ENCODE measurements at regions not wholly inside any gene's neighbourhood (a gene's known extent, or its start where the extent isn't known, plus 50 kb on each side); places are given as distances from the start of the nearest gene placed in this dataset.

DNA sequence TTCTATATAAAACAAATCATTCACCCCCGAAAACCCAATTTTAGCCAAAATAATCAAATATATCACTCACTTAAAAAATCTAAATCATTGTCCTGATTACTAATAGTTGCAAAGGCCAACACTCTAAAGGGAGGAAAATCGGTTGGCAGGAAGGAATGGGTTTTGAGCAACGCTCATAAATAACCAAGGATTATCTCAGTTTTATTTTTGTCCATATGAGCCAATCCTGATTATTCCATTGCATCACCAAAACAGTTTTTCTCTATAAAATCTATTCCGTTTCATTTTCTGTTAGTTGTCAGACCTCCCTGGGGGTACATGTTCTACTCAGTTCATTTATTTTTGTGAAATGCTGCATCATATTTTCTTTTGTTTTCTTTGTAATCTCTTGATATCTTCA, 174.1 kb downstream of the LRATD1 start:
- Histone ChIP-seq H3K79me2 (ENCODE audit: low read length) (no peaks in the 10 kb centered on the region), H4K20me1 (ENCODE audit: low read length) (no peaks in the 10 kb centered on the region), H3K9me3 (ENCODE audit: low read length) (no peaks in the 10 kb centered on the region), H3K9me2 (replicated peaks; ENCODE audit: low read length) (no peaks in the 10 kb centered on the region), H3K4me1 (ENCODE audit: insufficient read depth, low read length) (no peaks in the 10 kb centered on the region), H3K4me2 (ENCODE audit: low read length) (no peak overlapping the region), H3K27ac (ENCODE audit: low read length) (no peak overlapping the region), H3K36me3 (ENCODE audit: low read depth, low read length) (no peaks in the 10 kb centered on the region), H2AFZ (ENCODE audit: low read length) (no peak overlapping the region), H3F3A (ENCODE audit: low read length, unreplicated experiment) (no peaks in the 10 kb centered on the region), H3K4me3 (ENCODE audit: low read length) (no peak overlapping the region), H3K9ac (ENCODE audit: low read length) (no peak overlapping the region), H3K27me3 (ENCODE audit: low read length) (no peaks in the 10 kb centered on the region)
- ChIA-PET POLR2A (ENCODE audit: unreplicated experiment) (no interaction called here), CTCF (no interaction called here)
- intact Hi-C loops (cut with micrococcal nuclease): no loop called here
- no peak for TF ChIP-seq EZH2phosphoT487 (IDR thresholded peaks at IDR 0.05; ENCODE audit: borderline replicate concordance, low read length)
- no peak for ATAC-seq
- DNase-seq: no peak
- no TSS peak for BruUV-seq (replicated peaks)

GRCh38 chr2:14815201-14815600, 182.7 kb downstream of the LRATD1 start:
- H2AFZ ChIP-seq (ENCODE audit: low read length): no peak overlapping the region
- ATAC-seq (no peak), DNase-seq (no peak)
- H3K27me3 ChIP-seq (ENCODE audit: low read length): no peaks in the 10 kb centered on the region
- H3K27ac ChIP-seq (ENCODE audit: low read length): no peak overlapping the region
- no peaks in the 10 kb centered on the region for H3F3A ChIP-seq (ENCODE audit: low read length, unreplicated experiment)
- ChIA-PET POLR2A (ENCODE audit: unreplicated experiment) (no interaction called here), CTCF (no interaction called here)
- H3K9me3 ChIP-seq (ENCODE audit: low read length): no peaks in the 10 kb centered on the region
- TF ChIP-seq, protein P1, sequence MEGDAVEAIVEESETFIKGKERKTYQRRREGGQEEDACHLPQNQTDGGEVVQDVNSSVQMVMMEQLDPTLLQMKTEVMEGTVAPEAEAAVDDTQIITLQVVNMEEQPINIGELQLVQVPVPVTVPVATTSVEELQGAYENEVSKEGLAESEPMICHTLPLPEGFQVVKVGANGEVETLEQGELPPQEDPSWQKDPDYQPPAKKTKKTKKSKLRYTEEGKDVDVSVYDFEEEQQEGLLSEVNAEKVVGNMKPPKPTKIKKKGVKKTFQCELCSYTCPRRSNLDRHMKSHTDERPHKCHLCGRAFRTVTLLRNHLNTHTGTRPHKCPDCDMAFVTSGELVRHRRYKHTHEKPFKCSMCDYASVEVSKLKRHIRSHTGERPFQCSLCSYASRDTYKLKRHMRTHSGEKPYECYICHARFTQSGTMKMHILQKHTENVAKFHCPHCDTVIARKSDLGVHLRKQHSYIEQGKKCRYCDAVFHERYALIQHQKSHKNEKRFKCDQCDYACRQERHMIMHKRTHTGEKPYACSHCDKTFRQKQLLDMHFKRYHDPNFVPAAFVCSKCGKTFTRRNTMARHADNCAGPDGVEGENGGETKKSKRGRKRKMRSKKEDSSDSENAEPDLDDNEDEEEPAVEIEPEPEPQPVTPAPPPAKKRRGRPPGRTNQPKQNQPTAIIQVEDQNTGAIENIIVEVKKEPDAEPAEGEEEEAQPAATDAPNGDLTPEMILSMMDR (conservative IDR thresholded peaks at IDR 0.05; ENCODE audit: low read depth, low read length): no peak
- TF ChIP-seq EZH2phosphoT487 (IDR thresholded peaks at IDR 0.05; ENCODE audit: borderline replicate concordance, low read length) (no peak), EZH2 (IDR thresholded peaks at IDR 0.05; ENCODE audit: low read length, unreplicated experiment) (no peak)
- H3K9me2 ChIP-seq (replicated peaks; ENCODE audit: low read length): no peaks in the 10 kb centered on the region
- H3K79me2 ChIP-seq (ENCODE audit: low read length): no peaks in the 10 kb centered on the region
- H3K4me2 ChIP-seq (ENCODE audit: low read length): no peak overlapping the region
- H3K4me3 ChIP-seq (ENCODE audit: low read length): no peak overlapping the region
- intact Hi-C loops (cut with micrococcal nuclease): no loop called here
- no peaks in the 10 kb centered on the region for H3K36me3 ChIP-seq (ENCODE audit: low read depth, low read length)
- no peak overlapping the region for H3K9ac ChIP-seq (ENCODE audit: low read length)
- H3K4me1 ChIP-seq (ENCODE audit: insufficient read depth, low read length): no peaks in the 10 kb centered on the region
- no TSS peak for BruUV-seq (replicated peaks)
- H4K20me1 ChIP-seq (ENCODE audit: low read length): no peaks in the 10 kb centered on the region

DNA sequence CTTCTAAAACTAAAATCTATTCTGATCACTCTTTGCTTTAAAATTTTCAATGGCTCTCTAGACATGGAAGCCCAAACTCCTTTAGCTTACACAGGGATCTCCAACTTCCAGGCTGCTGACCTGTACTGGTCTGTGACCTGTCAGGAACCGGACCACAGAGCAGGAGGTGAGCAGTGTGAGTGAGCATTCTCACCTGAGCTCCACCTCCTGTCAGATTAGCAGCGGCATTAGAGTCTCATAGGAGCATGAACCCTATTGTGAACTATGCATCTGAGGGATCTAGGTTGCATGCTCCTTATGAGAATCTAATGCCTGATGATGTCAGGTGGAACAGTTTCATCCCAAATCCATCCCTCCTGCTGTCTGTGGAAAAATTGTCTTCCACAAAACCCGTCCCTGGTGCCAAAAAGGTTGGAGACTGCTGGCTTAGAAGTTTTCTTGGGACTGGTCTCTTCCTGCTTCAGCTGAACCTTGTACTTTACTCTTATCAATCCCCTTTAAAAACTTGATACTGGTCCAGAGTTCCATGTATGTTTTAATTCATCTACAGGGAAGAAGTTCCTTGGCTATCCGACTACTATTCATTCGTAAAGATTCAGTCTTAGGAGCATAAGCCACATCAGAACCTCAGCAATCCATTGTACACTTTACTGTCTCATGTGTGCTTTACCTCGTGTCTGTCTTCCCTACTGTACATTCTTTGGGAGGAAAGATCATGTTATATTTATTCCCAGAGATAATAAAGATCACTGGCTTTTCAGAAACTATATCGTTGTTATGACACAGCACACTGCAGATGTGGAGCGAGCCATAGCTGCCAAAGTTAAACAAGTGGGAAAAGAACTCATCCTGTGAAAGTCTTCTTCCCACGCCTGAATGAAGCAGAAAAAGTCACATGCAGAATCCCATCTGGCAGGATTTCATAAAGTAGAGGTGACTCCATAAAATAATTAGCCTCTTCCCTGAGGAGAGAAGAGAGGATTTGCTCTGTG, 183.8 kb downstream of the LRATD1 start:
- DNase-seq: no peak
- Histone ChIP-seq H3K4me3 (ENCODE audit: low read length) (no peak overlapping the region), H3K9ac (ENCODE audit: low read length) (no peak overlapping the region), H3K9me3 (ENCODE audit: low read length) (no peaks in the 10 kb centered on the region), H3K36me3 (ENCODE audit: low read depth, low read length) (no peaks in the 10 kb centered on the region), H3K4me2 (ENCODE audit: low read length) (no peak overlapping the region), H3K4me1 (ENCODE audit: insufficient read depth, low read length) (no peaks in the 10 kb centered on the region), H2AFZ (ENCODE audit: low read length) (no peak overlapping the region), H4K20me1 (ENCODE audit: low read length) (no peaks in the 10 kb centered on the region), H3K27ac (ENCODE audit: low read length) (no peak overlapping the region), H3K9me2 (replicated peaks; ENCODE audit: low read length) (no peaks in the 10 kb centered on the region), H3K79me2 (ENCODE audit: low read length) (no peaks in the 10 kb centered on the region), H3K27me3 (ENCODE audit: low read length) (no peaks in the 10 kb centered on the region), H3F3A (ENCODE audit: low read length, unreplicated experiment) (no peaks in the 10 kb centered on the region)
- TF ChIP-seq EZH2 (IDR thresholded peaks at IDR 0.05; ENCODE audit: low read length, unreplicated experiment) (no peak), EZH2phosphoT487 (IDR thresholded peaks at IDR 0.05; ENCODE audit: borderline replicate concordance, low read length) (no peak)
- TF ChIP-seq, protein P1 (conservative IDR thresholded peaks at IDR 0.05; ENCODE audit: low read depth, low read length): no peak
- POLR2A ChIA-PET (ENCODE audit: unreplicated experiment): no interaction called here
- intact Hi-C loops (cut with micrococcal nuclease): no loop called here
- BruUV-seq (replicated peaks): no TSS peak
- CTCF ChIA-PET: no interaction called here
- no peak for ATAC-seq

Data from PC-3 (cell line).